ENCODE measurements at regions not wholly inside any gene's neighbourhood (a gene's known extent, or its start where the extent isn't known, plus 50 kb on each side); places are given as distances from the start of the nearest gene placed in this dataset.

GRCh38 chr5:4862500-4862899 lies 277.6 kb upstream of the ADAMTS16 start:
- DNase-seq: no peak

GRCh38 chr5:4866131-4866659 lies 273.9 kb upstream of the ADAMTS16 start:
- DNase-seq: no peak

DNA sequence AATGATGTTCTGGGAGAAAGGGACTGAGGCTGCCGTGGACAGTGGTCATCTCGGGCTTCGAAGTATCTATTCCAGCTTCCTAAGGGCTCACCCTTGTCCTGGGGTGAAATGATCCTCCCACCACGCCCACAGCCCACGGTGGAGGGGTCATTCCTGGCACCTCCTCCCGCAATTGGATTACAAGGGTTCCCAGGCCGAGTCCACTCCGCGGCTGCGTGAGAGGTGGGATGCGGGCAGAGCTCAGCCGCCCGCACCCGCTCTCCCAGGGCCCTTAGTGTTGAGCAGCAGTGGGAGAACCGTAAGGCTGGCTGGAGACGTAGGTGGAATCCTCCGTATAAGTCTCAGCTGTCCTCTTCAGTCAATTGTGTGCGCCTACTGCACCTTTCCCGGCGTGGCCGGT lies 273.3 kb upstream of the ADAMTS16 start:
- DNase-seq: no peak

- peak; percentile 14 for DNase-seq
Observed at GRCh38 chr5:4868140-4868735, 271.9 kb upstream of the ADAMTS16 start.

GRCh38 chr5:4873652-4874051 lies 266.5 kb upstream of the ADAMTS16 start:
- no peak for DNase-seq

DNA sequence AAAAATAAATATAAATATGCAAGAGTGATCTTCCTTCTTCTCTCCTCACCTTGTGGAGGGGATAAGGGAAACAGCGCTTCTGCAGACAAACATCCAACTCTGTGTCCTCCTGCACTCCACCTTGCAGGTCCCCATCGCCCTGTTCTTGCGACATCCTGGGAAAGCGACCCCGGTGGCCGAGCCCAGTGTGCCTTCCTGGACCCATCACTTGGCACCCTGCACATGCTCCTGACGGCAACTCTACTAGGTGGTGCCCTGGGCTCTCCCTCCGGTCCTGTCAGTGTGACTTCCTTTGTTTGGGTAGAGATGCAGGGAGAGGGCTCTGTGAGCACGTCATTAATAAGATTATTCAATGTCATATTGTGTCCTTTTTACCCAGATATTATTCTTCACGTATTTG lies 266.0 kb upstream of the ADAMTS16 start:
- no peak for DNase-seq

GRCh38 chr5:4875942-4876341 lies 264.2 kb upstream of the ADAMTS16 start:
- DNase-seq: no peak

GRCh38 chr5:4876804-4877203 lies 263.3 kb upstream of the ADAMTS16 start:
- DNase-seq: no peak

DNA sequence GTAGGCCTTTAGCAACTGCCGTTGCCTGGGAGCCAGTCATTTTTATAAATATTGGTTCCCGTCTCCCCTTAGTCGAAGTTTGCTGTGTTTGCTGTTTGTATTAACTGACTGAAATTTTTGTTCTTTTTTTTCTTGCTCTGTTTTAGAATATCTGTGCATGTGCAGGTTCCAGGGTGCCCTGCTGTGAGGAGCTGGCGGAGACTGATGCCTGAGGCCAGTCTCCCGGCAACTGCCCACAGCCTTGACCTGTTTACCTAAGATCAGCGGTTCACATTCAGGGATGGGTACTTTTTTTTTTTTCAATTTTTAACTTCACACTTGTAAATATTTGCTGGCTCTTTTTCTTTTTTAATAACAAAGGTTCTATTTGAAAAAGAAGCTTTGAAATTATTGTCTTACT lies 262.6 kb upstream of the ADAMTS16 start:
- no peak for DNase-seq

- DNase-seq: no peak
Observed at GRCh38 chr5:4879075-4879474, 261.1 kb upstream of the ADAMTS16 start.

- no peak for DNase-seq
Observed at GRCh38 chr5:4879693-4880303, 260.3 kb upstream of the ADAMTS16 start.

DNA sequence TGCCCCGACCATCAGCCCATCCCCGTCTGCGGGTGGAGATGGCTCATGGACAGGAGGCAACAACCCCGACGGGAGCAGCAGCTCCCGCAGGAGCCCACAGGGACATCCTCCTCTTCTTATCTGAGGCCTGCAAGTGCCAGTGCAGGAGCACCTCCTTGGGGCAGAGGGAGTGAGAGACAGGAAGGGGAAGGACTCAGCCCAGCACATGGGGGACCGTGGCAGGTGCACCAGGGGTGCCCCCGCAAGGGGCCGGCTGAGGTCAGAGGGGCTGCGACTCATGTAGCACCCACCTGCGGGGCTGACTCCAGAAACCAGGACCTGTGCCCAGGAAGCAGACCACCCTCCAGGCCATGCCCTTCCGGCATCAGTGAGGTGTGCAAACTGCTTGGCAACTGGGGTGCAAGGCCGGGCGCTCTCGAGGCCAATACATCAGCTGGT lies 259.8 kb upstream of the ADAMTS16 start:
- no peak for DNase-seq

- DNase-seq: no peak
Observed at GRCh38 chr5:4881366-4882002, 258.6 kb upstream of the ADAMTS16 start.

DNA sequence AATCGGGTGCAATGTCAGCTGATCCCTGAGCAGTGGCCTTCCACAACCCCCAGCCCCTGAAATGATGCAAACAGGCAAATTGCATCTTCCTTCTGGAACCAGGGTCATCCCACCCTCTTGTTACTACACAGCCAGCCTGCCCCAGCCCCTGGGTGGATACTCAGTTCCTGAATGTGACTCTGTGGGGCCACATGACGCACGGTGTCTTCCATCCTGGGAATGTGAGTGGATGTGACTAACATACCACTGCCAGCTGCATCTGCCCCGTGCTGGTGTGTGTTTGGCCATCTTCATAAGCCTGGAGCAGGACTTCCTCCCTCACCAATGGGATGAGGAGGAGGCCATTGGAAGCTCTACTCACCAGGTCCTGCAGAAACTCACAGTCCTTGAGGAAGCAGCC lies 257.9 kb upstream of the ADAMTS16 start:
- DNase-seq: no peak

DNA sequence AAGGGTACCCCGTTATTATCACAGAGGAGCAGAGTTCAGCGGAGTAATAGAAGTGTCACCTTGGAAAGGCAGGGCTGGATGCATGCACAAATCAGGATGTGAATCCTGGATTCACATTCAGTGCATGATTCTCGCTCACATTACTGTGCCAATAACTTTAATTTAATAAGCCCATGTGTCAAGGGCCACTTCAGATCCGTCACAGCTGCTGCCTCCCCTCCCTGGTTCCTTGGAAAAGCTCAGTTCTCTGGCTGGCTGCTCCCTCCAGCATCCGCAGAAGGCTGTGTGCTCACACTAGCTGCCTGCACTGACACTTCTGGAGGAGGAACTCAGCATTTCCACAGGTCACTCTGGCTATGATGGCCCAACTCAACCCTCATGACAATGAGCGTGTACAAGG lies 256.8 kb upstream of the ADAMTS16 start:
- no peak for DNase-seq

DNA sequence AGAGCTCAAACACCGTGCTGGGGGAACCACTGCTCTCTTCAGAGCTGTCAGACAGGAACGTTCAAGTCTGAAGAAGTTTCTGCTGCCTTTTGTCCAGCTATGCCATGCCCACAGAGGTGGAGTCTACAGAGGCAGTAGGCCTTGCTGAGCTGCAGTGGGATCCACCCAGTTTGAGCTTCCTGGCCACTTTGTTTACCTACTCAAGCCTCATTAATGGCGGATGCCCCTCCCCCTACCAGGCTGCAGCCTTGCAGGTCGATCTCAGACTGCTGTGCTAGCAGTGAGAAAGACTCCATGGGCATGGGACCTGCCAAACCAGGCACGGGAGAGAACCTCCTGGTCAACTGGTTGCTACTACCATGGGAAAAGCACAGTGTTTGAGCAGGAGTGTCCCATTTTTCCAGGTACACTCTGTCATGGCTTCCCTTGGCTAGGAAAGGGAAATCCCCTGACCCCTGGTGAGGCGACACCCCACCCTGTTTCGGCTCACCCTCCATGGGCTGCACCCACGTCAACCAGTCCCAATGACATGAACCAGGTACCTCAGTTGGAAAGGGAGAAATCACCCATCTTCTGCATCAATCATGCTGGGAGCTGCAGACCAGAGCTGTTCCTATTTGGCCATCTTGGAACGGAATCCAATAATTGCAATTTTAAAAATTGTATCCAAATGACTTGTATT lies 246.9 kb upstream of the ADAMTS16 start:
- DNase-seq: no peak

GRCh38 chr5:4896328-4896727 lies 243.8 kb upstream of the ADAMTS16 start:
- no peak for DNase-seq

- DNase-seq: no peak
Observed at GRCh38 chr5:4901305-4901811, 238.8 kb upstream of the ADAMTS16 start.

GRCh38 chr5:4901924-4902323 lies 238.2 kb upstream of the ADAMTS16 start:
- no peak for DNase-seq

- DNase-seq: no peak
Observed at GRCh38 chr5:4905674-4906520, 234.2 kb upstream of the ADAMTS16 start.

- DNase-seq: no peak
Observed at GRCh38 chr5:4906786-4907185, 233.3 kb upstream of the ADAMTS16 start.

- no peak for DNase-seq
Observed at GRCh38 chr5:4907571-4907970, 232.6 kb upstream of the ADAMTS16 start.

DNA sequence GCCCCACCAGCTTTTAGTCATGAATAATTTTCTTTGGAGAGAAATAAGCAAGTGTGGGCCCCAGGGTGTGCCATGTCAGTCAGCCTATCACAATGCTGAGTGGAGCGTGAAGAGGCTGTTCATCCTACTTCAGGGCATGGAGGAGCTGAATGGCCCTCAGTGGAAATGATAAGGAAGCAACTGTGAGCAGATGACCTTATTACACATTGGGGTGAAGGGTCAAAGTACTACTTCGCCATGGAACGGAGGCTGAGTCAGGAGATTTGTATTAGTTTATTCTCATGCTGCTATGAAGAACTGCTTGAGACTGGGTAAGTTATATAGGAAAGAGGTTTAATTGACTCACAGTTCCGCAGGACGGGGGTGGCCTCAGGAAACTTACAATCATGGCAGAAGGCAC lies 231.0 kb upstream of the ADAMTS16 start:
- no peak for DNase-seq

Data from CD4-positive, alpha-beta T cell treated with Interleukin-21 for 1 hour (primary cell).